Mucosa of rectum (tissue), 2 donors: ENCODE measurements at regions not wholly inside any gene's neighbourhood (a gene's known extent, or its start where the extent isn't known, plus 50 kb on each side); places are given as distances from the start of the nearest gene placed in this dataset.

Experiments
- H3K27ac ChIP-seq, 2 donors: one replicate each; pipeline ENCODE4 v1.7.0; 2013; ENCODE audit warnings: inconsistent platforms in 2 of 2, low read depth in 2 of 2, low read length in 2 of 2
- H3K27me3 ChIP-seq, 2 donors: one replicate each; pipeline ENCODE4 v1.7.0; 2013; ENCODE audit warnings: low read length in 2 of 2; ENCODE audit not compliant: control insufficient read depth in 2 of 2, insufficient read depth in 2 of 2
- H3K36me3 ChIP-seq, 2 donors: one replicate each; pipeline ENCODE4 v1.7.0; 2013; ENCODE audit warnings: low read length in 2 of 2; ENCODE audit not compliant: control insufficient read depth in 2 of 2, insufficient read depth in 2 of 2
- H3K4me1 ChIP-seq, 2 donors: one replicate each; pipeline ENCODE4 v1.7.0; 2013; ENCODE audit warnings: low read length in 2 of 2, mild to moderate bottlenecking in 1 of 2; ENCODE audit not compliant: control insufficient read depth in 2 of 2, insufficient read depth in 2 of 2
- H3K4me3 ChIP-seq, 2 donors: one replicate each; pipeline ENCODE4 v1.7.0; 2013; ENCODE audit warnings: low read length in 2 of 2
- H3K9ac ChIP-seq, 2 donors: one replicate each; pipeline ENCODE4 v1.7.0; 2013; ENCODE audit warnings: low read length in 2 of 2, low read depth in 1 of 2, mild to moderate bottlenecking in 1 of 2
- H3K9me3 ChIP-seq, 2 donors: one replicate each; pipeline ENCODE4 v1.7.0; 2013; ENCODE audit warnings: low read length in 2 of 2; ENCODE audit not compliant: control insufficient read depth in 2 of 2
- donor health status: healthy.
- donor health status: Normal muscosa, but diverticular disease.

- no peaks in the 10 kb centered on the region for H3K27me3 ChIP-seq
- H3K36me3 ChIP-seq, result no peaks in the 10 kb centered on the region
- H3K4me1 ChIP-seq, result no peaks in the 10 kb centered on the region
- no peak overlapping the region for H3K4me3 ChIP-seq
- H3K9me3 ChIP-seq, result no peaks in the 10 kb centered on the region
- H3K27ac ChIP-seq, result no peak overlapping the region
- no peak overlapping the region for H3K9ac ChIP-seq
Observed at GRCh38 chr9:80839821-80840675, 849.3 kb downstream of the TLE1 start.

GRCh38 chr9:80836013-80836412 lies 853.3 kb downstream of the TLE1 start:
- H3K27me3 ChIP-seq, result no peaks in the 10 kb centered on the region
- H3K4me1 ChIP-seq, result no peaks in the 10 kb centered on the region
- H3K4me3 ChIP-seq, result no peak overlapping the region
- no peak overlapping the region for H3K9ac ChIP-seq
- no peaks in the 10 kb centered on the region for H3K9me3 ChIP-seq
- H3K36me3 ChIP-seq, result no peaks in the 10 kb centered on the region
- H3K27ac ChIP-seq, result no peak overlapping the region

GRCh38 chr9:80831751-80832150 lies 857.6 kb downstream of the TLE1 start:
- H3K36me3 ChIP-seq, result no peaks in the 10 kb centered on the region
- H3K9ac ChIP-seq, result no peak overlapping the region
- no peaks in the 10 kb centered on the region for H3K9me3 ChIP-seq
- H3K4me3 ChIP-seq, result no peak overlapping the region
- no peaks in the 10 kb centered on the region for H3K4me1 ChIP-seq
- H3K27ac ChIP-seq, result no peak overlapping the region
- H3K27me3 ChIP-seq, result no peaks in the 10 kb centered on the region

- no peaks in the 10 kb centered on the region for H3K27me3 ChIP-seq
Observed at GRCh38 chr9:80811656-80812055, 877.7 kb downstream of the TLE1 start.

GRCh38 chr9:80811003-80811402 lies 878.3 kb downstream of the TLE1 start:
- Histone ChIP-seq H3K27ac (no peak overlapping the region), H3K9ac (no peak overlapping the region), H3K4me3 (no peak overlapping the region), H3K36me3 (no peaks in the 10 kb centered on the region), H3K4me1 (no peaks in the 10 kb centered on the region), H3K27me3 (no peaks in the 10 kb centered on the region), H3K9me3 (peaks cover 0 to 3% of the 10 kb centered on the region in 2 donors)

More at GRCh38 chr9:80811656-80812055, 877.7 kb downstream of the TLE1 start:
- no peaks in the 10 kb centered on the region for H3K36me3 ChIP-seq
- no peak overlapping the region for H3K9ac ChIP-seq
- no peaks in the 10 kb centered on the region for H3K4me1 ChIP-seq
- H3K4me3 ChIP-seq, result no peak overlapping the region
- peaks cover 0 to 3% of the 10 kb centered on the region in 2 donors for H3K9me3 ChIP-seq
- no peak overlapping the region for H3K27ac ChIP-seq

GRCh38 chr9:80806671-80807070 lies 882.7 kb downstream of the TLE1 start:
- Histone ChIP-seq H3K36me3 (no peaks in the 10 kb centered on the region), H3K9me3 (no peaks in the 10 kb centered on the region), H3K27me3 (no peaks in the 10 kb centered on the region), H3K4me1 (no peaks in the 10 kb centered on the region), H3K4me3 (no peak overlapping the region), H3K9ac (no peak overlapping the region), H3K27ac (no peak overlapping the region)

- Histone ChIP-seq H3K36me3 (no peaks in the 10 kb centered on the region), H3K9ac (no peak overlapping the region), H3K4me3 (no peak overlapping the region), H3K9me3 (no peaks in the 10 kb centered on the region), H3K27ac (no peak overlapping the region), H3K27me3 (no peaks in the 10 kb centered on the region), H3K4me1 (no peaks in the 10 kb centered on the region)
Observed at GRCh38 chr9:80804873-80805272, 884.5 kb downstream of the TLE1 start.

GRCh38 chr9:80797831-80798688 lies 891.3 kb downstream of the TLE1 start:
- no peaks in the 10 kb centered on the region for H3K9me3 ChIP-seq
- H3K4me3 ChIP-seq, result no peak overlapping the region
- H3K9ac ChIP-seq, result no peak overlapping the region
- H3K36me3 ChIP-seq, result no peaks in the 10 kb centered on the region
- no peak overlapping the region for H3K27ac ChIP-seq
- no peaks in the 10 kb centered on the region for H3K27me3 ChIP-seq
- no peaks in the 10 kb centered on the region for H3K4me1 ChIP-seq

- Histone ChIP-seq H3K4me1 (no peaks in the 10 kb centered on the region), H3K27me3 (no peaks in the 10 kb centered on the region), H3K36me3 (no peaks in the 10 kb centered on the region), H3K9ac (no peak overlapping the region), H3K27ac (no peak overlapping the region), H3K4me3 (no peak overlapping the region), H3K9me3 (no peaks in the 10 kb centered on the region)
Observed at GRCh38 chr9:80797101-80797829, 892.1 kb downstream of the TLE1 start.

GRCh38 chr9:80796632-80797031 lies 892.7 kb downstream of the TLE1 start:
- Histone ChIP-seq H3K4me3 (no peak overlapping the region), H3K9ac (no peak overlapping the region), H3K9me3 (no peaks in the 10 kb centered on the region), H3K4me1 (no peaks in the 10 kb centered on the region), H3K27ac (no peak overlapping the region), H3K27me3 (no peaks in the 10 kb centered on the region), H3K36me3 (no peaks in the 10 kb centered on the region)
